HFFc6 (cell line): ENCODE measurements at regions not wholly inside any gene's neighbourhood (a gene's known extent, or its start where the extent isn't known, plus 50 kb on each side); places are given as distances from the start of the nearest gene placed in this dataset.

Experiments used
- DNase-seq: peaks from one replicate; pipeline ENCODE4 v3.0.0-alpha.2; 2018
- H3K27ac Mint-ChIP-seq: 2 replicates; pipeline ENCODE4 v1.8.0; 2020; ENCODE audit warnings: mild to moderate bottlenecking, mixed read lengths
- H3K27me3 Mint-ChIP-seq: 2 replicates; pipeline ENCODE4 v1.8.0; 2021; ENCODE audit warnings: mild to moderate bottlenecking, moderate library complexity, mixed read lengths; ENCODE audit not compliant: insufficient read depth
- H3K36me3 Mint-ChIP-seq: 2 replicates; pipeline ENCODE4 v1.8.0; 2021; ENCODE audit warnings: low read depth, mixed read lengths
- H3K4me1 Mint-ChIP-seq: 2 replicates; pipeline ENCODE4 v1.8.0; 2020; ENCODE audit warnings: low read depth, mixed read lengths
- H3K4me3 Mint-ChIP-seq: 2 replicates; pipeline ENCODE4 v1.8.0; 2020; ENCODE audit warnings: mild to moderate bottlenecking, moderate library complexity, mixed read lengths
- H3K9me3 Mint-ChIP-seq: 2 replicates; pipeline ENCODE4 v1.8.0; 2020; ENCODE audit warnings: mild to moderate bottlenecking, mixed read lengths
- TF ChIP-seq, protein P1 (sequence below): fragments of 200-600 bp; sonication (generic); IDR thresholded peaks from 2 replicates; pipeline ENCODE4 v1.5.0; 2021; ENCODE audit warnings: antibody characterized with exemption, mild to moderate bottlenecking

DNA sequence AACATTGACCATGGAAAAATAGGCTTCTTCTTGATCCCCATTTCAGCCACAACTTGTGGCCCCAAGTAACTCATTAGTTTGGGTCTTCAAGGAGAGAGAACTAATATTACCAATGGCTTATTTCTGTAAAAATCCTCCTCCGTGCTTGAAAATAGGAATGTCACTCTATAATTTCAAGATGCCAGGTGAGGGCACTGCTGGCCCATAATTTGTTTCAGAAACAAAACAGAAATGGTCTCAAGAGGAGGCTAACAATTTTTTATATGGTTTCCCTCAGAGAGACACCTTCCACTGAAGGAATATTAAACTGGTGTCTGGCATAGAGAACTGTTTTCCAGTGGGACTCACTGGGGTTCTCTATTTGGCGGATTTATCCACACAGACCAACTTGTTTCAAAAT is 437.0 kb upstream of the TRPC7 start:
- no peaks in the 10 kb centered on the region; the same call in 1 of the 2 replicates for H3K27me3 Mint-ChIP-seq
- TF ChIP-seq, protein P1, sequence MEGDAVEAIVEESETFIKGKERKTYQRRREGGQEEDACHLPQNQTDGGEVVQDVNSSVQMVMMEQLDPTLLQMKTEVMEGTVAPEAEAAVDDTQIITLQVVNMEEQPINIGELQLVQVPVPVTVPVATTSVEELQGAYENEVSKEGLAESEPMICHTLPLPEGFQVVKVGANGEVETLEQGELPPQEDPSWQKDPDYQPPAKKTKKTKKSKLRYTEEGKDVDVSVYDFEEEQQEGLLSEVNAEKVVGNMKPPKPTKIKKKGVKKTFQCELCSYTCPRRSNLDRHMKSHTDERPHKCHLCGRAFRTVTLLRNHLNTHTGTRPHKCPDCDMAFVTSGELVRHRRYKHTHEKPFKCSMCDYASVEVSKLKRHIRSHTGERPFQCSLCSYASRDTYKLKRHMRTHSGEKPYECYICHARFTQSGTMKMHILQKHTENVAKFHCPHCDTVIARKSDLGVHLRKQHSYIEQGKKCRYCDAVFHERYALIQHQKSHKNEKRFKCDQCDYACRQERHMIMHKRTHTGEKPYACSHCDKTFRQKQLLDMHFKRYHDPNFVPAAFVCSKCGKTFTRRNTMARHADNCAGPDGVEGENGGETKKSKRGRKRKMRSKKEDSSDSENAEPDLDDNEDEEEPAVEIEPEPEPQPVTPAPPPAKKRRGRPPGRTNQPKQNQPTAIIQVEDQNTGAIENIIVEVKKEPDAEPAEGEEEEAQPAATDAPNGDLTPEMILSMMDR, result peak; percentile 72
- no peaks in the 10 kb centered on the region for H3K36me3 Mint-ChIP-seq
- peaks cover 25% of the 10 kb centered on the region for H3K4me1 Mint-ChIP-seq
- H3K9me3 Mint-ChIP-seq, result no peaks in the 10 kb centered on the region; the same call in 1 of the 2 replicates
- DNase-seq, result peak; percentile 25
- H3K4me3 Mint-ChIP-seq, result no peak overlapping the region
- no peak overlapping the region for H3K27ac Mint-ChIP-seq

DNA sequence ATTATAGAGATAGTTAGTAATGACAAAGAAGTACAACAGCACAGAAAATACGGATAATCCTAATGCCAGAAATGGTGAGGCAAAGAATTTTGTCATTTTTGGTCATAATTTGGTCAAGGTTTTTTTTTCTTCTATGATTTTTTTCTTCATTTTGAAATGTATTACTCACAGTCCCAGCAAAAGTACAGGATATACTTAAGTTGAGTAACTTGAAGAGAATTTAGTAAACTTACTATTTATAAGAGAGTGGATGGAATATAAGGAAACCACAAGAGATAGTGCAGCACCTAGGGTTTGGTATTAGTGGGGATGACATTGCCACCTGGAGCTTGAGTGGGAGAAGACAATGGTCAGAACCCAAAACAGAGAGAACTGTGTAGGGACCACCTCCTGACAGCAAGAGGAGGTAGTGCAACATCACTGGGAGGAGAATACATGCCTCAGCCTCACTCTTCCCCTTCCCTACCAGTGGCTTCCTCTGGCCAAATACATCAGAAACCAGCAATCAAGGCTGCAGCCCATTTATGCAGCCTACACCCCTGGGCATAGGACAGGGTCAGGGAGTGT is 434.5 kb upstream of the TRPC7 start:
- TF ChIP-seq, protein P1, result peak; percentile 44; the same call in 1 of the 2 replicates
- H3K27me3 Mint-ChIP-seq, result peaks cover 3% of the 10 kb centered on the region; the same call in 1 of the 2 replicates
- no peaks in the 10 kb centered on the region for H3K36me3 Mint-ChIP-seq
- no peaks in the 10 kb centered on the region; the same call in 1 of the 2 replicates for H3K9me3 Mint-ChIP-seq
- peak; percentile 39 for DNase-seq
- H3K27ac Mint-ChIP-seq, result peak overlapping the region; percentile 7; the same call in 1 of the 2 replicates
- H3K4me1 Mint-ChIP-seq, result peaks cover 25% of the 10 kb centered on the region
- H3K4me3 Mint-ChIP-seq, result no peak overlapping the region

DNA sequence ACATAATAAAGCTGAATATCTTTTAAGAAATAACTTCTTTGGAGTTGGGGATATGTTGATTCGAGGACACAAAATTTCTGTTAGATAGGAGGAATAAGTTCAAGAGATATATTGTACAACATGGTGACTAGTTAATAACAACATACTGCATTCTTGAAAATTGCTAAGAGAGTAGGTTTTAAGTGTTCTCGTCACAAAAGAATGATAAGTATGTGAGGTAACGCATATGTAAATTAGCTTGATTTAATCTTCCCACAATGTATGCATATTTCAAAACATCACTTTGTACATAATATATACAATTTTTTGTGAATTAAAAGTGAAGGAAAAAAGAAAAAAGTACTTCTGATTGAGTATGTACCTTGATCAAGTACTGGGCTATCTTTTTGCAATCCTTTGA is 428.0 kb upstream of the TRPC7 start:
- no peaks in the 10 kb centered on the region; the same call in 1 of the 2 replicates for H3K9me3 Mint-ChIP-seq

DNA sequence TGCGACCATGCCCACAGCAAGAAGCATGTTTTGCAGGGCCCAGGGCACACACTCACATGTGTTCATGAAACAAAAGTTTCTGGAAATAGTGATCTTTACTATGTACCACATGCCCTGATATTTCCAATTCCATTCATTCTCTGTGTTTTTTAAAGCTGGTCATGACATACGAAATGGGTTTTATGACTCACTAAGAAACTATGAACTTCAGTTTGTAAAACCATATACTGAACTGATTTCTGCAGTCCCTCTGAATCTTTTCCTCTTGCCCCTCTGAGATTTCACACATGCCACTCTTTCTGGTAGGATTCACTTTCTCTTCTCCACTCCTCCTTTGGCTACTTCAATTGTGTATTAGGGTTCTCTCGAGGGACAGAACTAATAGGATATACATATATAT is 416.1 kb upstream of the TRPC7 start:
- H3K27me3 Mint-ChIP-seq, result no peaks in the 10 kb centered on the region
- TF ChIP-seq, protein P1, result no peak
- H3K36me3 Mint-ChIP-seq, result no peaks in the 10 kb centered on the region
- H3K9me3 Mint-ChIP-seq, result no peaks in the 10 kb centered on the region
- peak overlapping the region; percentile 43 for H3K27ac Mint-ChIP-seq
- H3K4me3 Mint-ChIP-seq, result peak overlapping the region; percentile 35; the same call in 1 of the 2 replicates
- H3K4me1 Mint-ChIP-seq, result peaks cover 41% of the 10 kb centered on the region
- DNase-seq, result peak; percentile 59

More for the DNA sequence above, 428.0 kb upstream of the TRPC7 start:
- H3K27ac Mint-ChIP-seq, result no peak overlapping the region
- H3K27me3 Mint-ChIP-seq, result peaks cover 4% of the 10 kb centered on the region; the same call in 1 of the 2 replicates
- no peak overlapping the region for H3K4me3 Mint-ChIP-seq
- peaks cover 14% of the 10 kb centered on the region for H3K4me1 Mint-ChIP-seq
- no peaks in the 10 kb centered on the region for H3K36me3 Mint-ChIP-seq
- no peak for DNase-seq
- TF ChIP-seq, protein P1, result no peak

DNA sequence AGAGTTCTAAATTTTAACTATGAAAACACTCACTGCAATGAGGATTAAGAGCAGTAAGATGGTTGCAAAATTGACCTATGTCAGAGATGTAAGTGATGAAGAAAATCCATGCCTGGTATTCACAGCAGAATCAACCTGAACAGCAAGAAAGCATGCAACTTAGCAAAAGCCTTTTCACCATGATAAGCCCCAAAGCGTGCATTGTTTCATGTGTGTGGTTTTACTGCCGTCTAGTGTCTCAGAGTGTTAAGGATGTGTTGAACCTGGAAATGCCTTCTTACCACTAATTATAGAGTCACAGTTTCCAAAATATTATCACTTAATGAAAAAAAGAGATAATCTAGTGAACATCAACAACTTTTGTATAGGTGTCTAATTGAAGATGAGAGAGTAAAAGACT is 415.2 kb upstream of the TRPC7 start:
- H3K27me3 Mint-ChIP-seq, result no peaks in the 10 kb centered on the region
- H3K27ac Mint-ChIP-seq, result 0 out of 2 replicates have a peak overlapping the region, but pooled peaks have one; percentile 10
- DNase-seq, result no peak
- H3K4me3 Mint-ChIP-seq, result no peak overlapping the region
- H3K36me3 Mint-ChIP-seq, result peaks cover 4% of the 10 kb centered on the region; the same call in 1 of the 2 replicates
- peaks cover 50% of the 10 kb centered on the region for H3K4me1 Mint-ChIP-seq
- no peaks in the 10 kb centered on the region for H3K9me3 Mint-ChIP-seq
- TF ChIP-seq, protein P1, result peak; percentile 20; the same call in 1 of the 2 replicates
